PC-9 (cell line): ENCODE measurements at regions not wholly inside any gene's neighbourhood (a gene's known extent, or its start where the extent isn't known, plus 50 kb on each side); places are given as distances from the start of the nearest gene placed in this dataset.

Source experiments
- BruUV-seq: library from RNA; stranded (reverse); fragments of 400-500 nt; replicated peaks from 2 replicates; lab custom pipeline; 2021; lab: Mats Ljungman, UMichigan
- CTCF ChIA-PET: fragments of 300-600 bp; sonication (Branson Sonifier 250); formaldehyde crosslinking; loops from one replicate; lab custom pipeline; 2022; ENCODE audit warnings: antibody characterized with exemption; lab: Charles Lee
- POLR2A ChIA-PET: fragments of 300-600 bp; sonication (Branson Sonifier 250); formaldehyde crosslinking; loops from one replicate; lab custom pipeline; 2022; ENCODE audit warnings: antibody characterized with exemption; ENCODE audit not compliant: unreplicated experiment; lab: Charles Lee
- DNase-seq, 2 experiments: peaks; one replicate each; pipeline versions ENCODE4 v3.0.0 to v3.0.0-alpha.2; 2015 to 2022; ENCODE audit warnings: mixed read lengths in 1 of 2
- H2AFZ ChIP-seq: fragments of 200-600 bp; sonication (generic); 2 replicates; pipeline ENCODE4 v1.8.1; 2017; ENCODE audit warnings: antibody characterized with exemption
- H3F3A ChIP-seq: fragments of 200-600 bp; sonication (generic); 2 replicates; pipeline ENCODE4 v1.8.1; 2017; ENCODE audit warnings: antibody characterized with exemption, mild to moderate bottlenecking, low read depth; ENCODE audit not compliant: insufficient read depth
- H3K27ac ChIP-seq: fragments of 200-600 bp; sonication (generic); 2 replicates; pipeline ENCODE4 v1.6.1; 2016; ENCODE audit warnings: mixed run types
- H3K27me3 ChIP-seq: fragments of 200-600 bp; sonication (generic); 2 replicates; pipeline ENCODE4 v1.6.1; 2016; ENCODE audit warnings: low read depth, mixed run types; ENCODE audit not compliant: insufficient read depth
- H3K36me3 ChIP-seq: fragments of 200-600 bp; sonication (generic); 2 replicates; pipeline ENCODE4 v1.6.1; 2016; ENCODE audit warnings: low read depth, mixed run types
- H3K4me1 ChIP-seq: fragments of 200-600 bp; sonication (generic); replicated peaks from 2 replicates; pipeline ENCODE4 v1.6.1; 2016; ENCODE audit warnings: mixed run types; ENCODE audit not compliant: insufficient read depth
- H3K4me2 ChIP-seq: fragments of 200-600 bp; sonication (generic); 2 replicates; pipeline ENCODE4 v1.6.1; 2017; ENCODE audit warnings: mixed run types
- H3K4me3 ChIP-seq: fragments of 200-600 bp; sonication (generic); 2 replicates; pipeline ENCODE4 v1.6.1; 2016; ENCODE audit warnings: mixed run types
- H3K79me2 ChIP-seq: fragments of 200-600 bp; sonication (generic); 2 replicates; pipeline ENCODE4 v1.6.1; 2017; ENCODE audit warnings: low read depth, mixed run types
- H3K9me2 ChIP-seq: fragments of 200-600 bp; sonication (generic); 2 replicates; pipeline ENCODE4 v1.8.1; 2017; ENCODE audit warnings: mild to moderate bottlenecking; ENCODE audit not compliant: insufficient read depth
- H3K9me3 ChIP-seq: fragments of 200-600 bp; sonication (generic); 2 replicates; pipeline ENCODE4 v1.8.1; 2016; ENCODE audit warnings: low read depth; ENCODE audit not compliant: insufficient read depth
- H4K20me1 ChIP-seq: fragments of 200-600 bp; sonication (generic); 2 replicates; pipeline ENCODE4 v1.8.1; 2017; ENCODE audit not compliant: insufficient read depth
- CTCF ChIP-seq: fragments of 200-600 bp; sonication (generic); conservative IDR thresholded peaks from 2 replicates; pipeline ENCODE4 v1.6.1; 2017; ENCODE audit warnings: mixed run types, antibody characterized with exemption, mild to moderate bottlenecking, moderate library complexity
- EZH2 ChIP-seq: fragments of 200-600 bp; sonication (generic); IDR thresholded peaks from 2 replicates; pipeline ENCODE4 v1.8.0; 2017; ENCODE audit warnings: antibody characterized with exemption, low read depth
- intact Hi-C: fragments of 100-400 bp; cut with micrococcal nuclease; formaldehyde crosslinking; loops from one replicate; pipeline ENCODE4 v1.10.0; 2022; ENCODE audit not compliant: unreplicated experiment

- Histone ChIP-seq H3K4me2 (no peak overlapping the region), H3F3A (no peaks in the 10 kb centered on the region; the same call in 1 of the 2 replicates), H3K27ac (no peak overlapping the region), H3K9me3 (no peaks in the 10 kb centered on the region; the same call in 1 of the 2 replicates), H3K9me2 (no peaks in the 10 kb centered on the region), H3K79me2 (peaks cover 98% of the 10 kb centered on the region), H4K20me1 (no peaks in the 10 kb centered on the region), H3K4me3 (no peak overlapping the region), H3K4me1 (peaks cover 16% of the 10 kb centered on the region), H3K36me3 (no peaks in the 10 kb centered on the region), H2AFZ (no peak overlapping the region), H3K27me3 (no peaks in the 10 kb centered on the region)
- no TSS peak for BruUV-seq
- ChIA-PET CTCF (no interaction called here), POLR2A (no interaction called here)
- intact Hi-C loops: no loop called here
- no peak for TF ChIP-seq EZH2
- no peak for TF ChIP-seq CTCF
- no peak for DNase-seq
Observed at GRCh38 chr17:72447251-72447640, 326.4 kb downstream of the SOX9 start.

GRCh38 chr17:72448019-72448418 is 327.2 kb downstream of the SOX9 start:
- Histone ChIP-seq H4K20me1 (no peaks in the 10 kb centered on the region), H3K4me2 (peak overlapping the region; percentile 5; the same call in 1 of the 2 replicates), H3K27me3 (no peaks in the 10 kb centered on the region), H3K27ac (peak overlapping the region; percentile 7; the same call in 1 of the 2 replicates), H3K4me3 (no peak overlapping the region), H3K9me2 (no peaks in the 10 kb centered on the region), H3K4me1 (peaks cover 24% of the 10 kb centered on the region), H3K36me3 (no peaks in the 10 kb centered on the region), H3K9me3 (no peaks in the 10 kb centered on the region; the same call in 1 of the 2 replicates), H3K79me2 (peaks cover 98% of the 10 kb centered on the region), H2AFZ (no peak overlapping the region), H3F3A (no peaks in the 10 kb centered on the region; the same call in 1 of the 2 replicates)
- no peak for TF ChIP-seq CTCF
- TF ChIP-seq EZH2: no peak
- BruUV-seq: no TSS peak
- ChIA-PET CTCF (no interaction called here), POLR2A (no interaction called here)
- no peak for DNase-seq
- intact Hi-C loops: no loop called here

- POLR2A ChIA-PET: no interaction called here
- BruUV-seq: no TSS peak
Observed at GRCh38 chr17:72452286-72453173, 331.7 kb downstream of the SOX9 start.

More at GRCh38 chr17:72452286-72453173, 331.7 kb downstream of the SOX9 start:
- Histone ChIP-seq H3K27ac (no peak overlapping the region), H3K27me3 (no peaks in the 10 kb centered on the region), H3F3A (peaks cover 21% of the 10 kb centered on the region), H3K4me1 (peaks cover 51% of the 10 kb centered on the region), H3K4me2 (no peak overlapping the region; the same call in 1 of the 2 replicates), H3K9me2 (no peaks in the 10 kb centered on the region), H3K4me3 (no peak overlapping the region), H3K79me2 (peaks cover 96% of the 10 kb centered on the region), H2AFZ (no peak overlapping the region), H3K36me3 (no peaks in the 10 kb centered on the region), H4K20me1 (no peaks in the 10 kb centered on the region), H3K9me3 (no peaks in the 10 kb centered on the region; the same call in 1 of the 2 replicates)
- intact Hi-C loops: no loop called here
- CTCF ChIA-PET: no interaction called here
- DNase-seq: no peak
- no peak for TF ChIP-seq EZH2
- no peak for TF ChIP-seq CTCF
